ENCODE measurements at regions not wholly inside any gene's neighbourhood (a gene's known extent, or its start where the extent isn't known, plus 50 kb on each side); places are given as distances from the start of the nearest gene placed in this dataset.

DNA sequence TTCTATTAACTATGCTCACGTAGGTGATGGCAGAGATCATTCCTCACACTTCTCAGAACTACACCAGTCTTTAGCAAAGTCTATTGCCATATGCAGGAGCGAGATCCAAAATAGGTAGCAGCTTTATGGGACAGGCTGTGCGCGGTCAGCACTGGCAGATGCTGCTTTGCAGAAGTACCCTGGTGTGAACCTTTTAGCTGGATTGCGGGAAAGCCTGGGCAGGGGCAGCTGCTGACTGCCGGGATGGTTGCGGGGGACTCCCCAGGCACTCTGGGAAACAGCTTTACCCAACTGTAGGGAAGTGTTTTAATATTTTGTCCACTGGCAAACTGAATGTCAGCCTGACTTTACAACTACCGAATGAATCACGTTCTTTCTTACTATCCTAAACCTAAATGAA is 251.3 kb downstream of the HS3ST3A1 start:
- ChIA-PET CTCF (no interaction called here), POLR2A (ENCODE audit: unreplicated experiment) (no interaction called here)
- Histone ChIP-seq H3K4me3 (ENCODE audit: low read length) (no peak overlapping the region), H3K79me2 (ENCODE audit: low read length) (no peaks in the 10 kb centered on the region), H3K27me3 (ENCODE audit: low read length) (peaks cover 7% of the 10 kb centered on the region; the same call in 1 of the 2 replicates), H2AFZ (ENCODE audit: low read length) (no peak overlapping the region), H4K20me1 (ENCODE audit: low read length) (no peaks in the 10 kb centered on the region), H3K9me3 (ENCODE audit: low read length) (no peaks in the 10 kb centered on the region), H3K9ac (ENCODE audit: low read length) (no peak overlapping the region), H3K9me2 (replicated peaks; ENCODE audit: low read length) (no peaks in the 10 kb centered on the region), H3K4me2 (ENCODE audit: low read length) (no peak overlapping the region), H3K36me3 (ENCODE audit: low read depth, low read length) (no peaks in the 10 kb centered on the region; the same call in 1 of the 2 replicates), H3K27ac (ENCODE audit: low read length) (no peak overlapping the region), H3F3A (ENCODE audit: low read length, unreplicated experiment) (no peaks in the 10 kb centered on the region), H3K4me1 (ENCODE audit: insufficient read depth, low read length) (peaks cover 17% of the 10 kb centered on the region)
- no peak for DNase-seq
- no TSS peak for BruUV-seq (replicated peaks)
- intact Hi-C loops (cut with micrococcal nuclease) = no loop called here
- ATAC-seq = no peak
- TF ChIP-seq EZH2phosphoT487 (IDR thresholded peaks at IDR 0.05; ENCODE audit: borderline replicate concordance, low read length) (no peak), CTCF (conservative IDR thresholded peaks at IDR 0.05; ENCODE audit: low read depth, low read length) (no peak), EZH2 (IDR thresholded peaks at IDR 0.05; ENCODE audit: low read length, unreplicated experiment) (no peak)

GRCh38 chr17:13346996-13347762 is 254.6 kb downstream of the HS3ST3A1 start:
- H3K9me3 ChIP-seq (ENCODE audit: low read length) = no peaks in the 10 kb centered on the region
- ChIA-PET CTCF (no interaction called here), POLR2A (ENCODE audit: unreplicated experiment) (interaction anchor here (0.7 kb wide), 1 partner anchor 17 kb away, joined by 3 read pairs; no protein-coding TSS in a partner anchor)
- BruUV-seq (replicated peaks) = no TSS peak
- H3K4me3 ChIP-seq (ENCODE audit: low read length) = no peak overlapping the region
- H3K27me3 ChIP-seq (ENCODE audit: low read length) = no peaks in the 10 kb centered on the region
- peak overlapping the region; percentile 73 for H3K9ac ChIP-seq (ENCODE audit: low read length)
- DNase-seq (peak; percentile 91), ATAC-seq (no peak)
- H3K4me1 ChIP-seq (ENCODE audit: insufficient read depth, low read length) = peaks cover 18% of the 10 kb centered on the region
- H3K79me2 ChIP-seq (ENCODE audit: low read length) = no peaks in the 10 kb centered on the region
- no peaks in the 10 kb centered on the region; the same call in 1 of the 2 replicates for H3K36me3 ChIP-seq (ENCODE audit: low read depth, low read length)
- no peaks in the 10 kb centered on the region for H3F3A ChIP-seq (ENCODE audit: low read length, unreplicated experiment)
- no peaks in the 10 kb centered on the region for H4K20me1 ChIP-seq (ENCODE audit: low read length)
- H3K27ac ChIP-seq (ENCODE audit: low read length) = peak overlapping the region; percentile 96
- 0 out of 2 replicates have a peak overlapping the region, but pooled peaks have one; percentile 13 for H3K4me2 ChIP-seq (ENCODE audit: low read length)
- H3K9me2 ChIP-seq (replicated peaks; ENCODE audit: low read length) = no peaks in the 10 kb centered on the region
- no peak for TF ChIP-seq CTCF (conservative IDR thresholded peaks at IDR 0.05; ENCODE audit: low read depth, low read length)
- TF ChIP-seq EZH2phosphoT487 (IDR thresholded peaks at IDR 0.05; ENCODE audit: borderline replicate concordance, low read length) = no peak
- TF ChIP-seq EZH2 (IDR thresholded peaks at IDR 0.05; ENCODE audit: low read length, unreplicated experiment) = no peak
- H2AFZ ChIP-seq (ENCODE audit: low read length) = no peak overlapping the region
- intact Hi-C loops (cut with micrococcal nuclease) = no loop called here

DNA sequence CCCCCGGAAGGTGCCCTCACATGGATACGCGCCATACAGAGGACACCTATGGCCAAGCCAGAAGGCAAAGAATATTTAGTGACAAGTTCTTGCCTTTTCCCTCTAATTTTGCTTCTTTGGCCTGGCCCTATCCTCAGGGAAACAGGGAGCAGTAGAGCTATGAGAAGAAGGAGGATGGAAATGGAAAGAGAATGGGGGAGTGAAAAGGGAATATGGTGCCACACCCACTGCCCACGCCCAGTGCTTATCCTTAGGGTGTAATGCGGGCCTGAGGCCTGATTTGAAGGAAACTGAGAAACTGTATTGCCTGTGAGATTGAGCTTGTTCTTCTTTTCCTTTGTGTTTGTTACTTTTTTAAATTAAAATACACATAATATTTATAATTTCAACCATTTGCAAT is 255.1 kb downstream of the HS3ST3A1 start:
- no peaks in the 10 kb centered on the region for H3K9me2 ChIP-seq (replicated peaks; ENCODE audit: low read length)
- H3F3A ChIP-seq (ENCODE audit: low read length, unreplicated experiment) = no peaks in the 10 kb centered on the region
- H3K79me2 ChIP-seq (ENCODE audit: low read length) = no peaks in the 10 kb centered on the region
- H4K20me1 ChIP-seq (ENCODE audit: low read length) = no peaks in the 10 kb centered on the region
- H3K27ac ChIP-seq (ENCODE audit: low read length) = peak overlapping the region; percentile 96
- peaks cover 18% of the 10 kb centered on the region for H3K4me1 ChIP-seq (ENCODE audit: insufficient read depth, low read length)
- no peaks in the 10 kb centered on the region for H3K9me3 ChIP-seq (ENCODE audit: low read length)
- H2AFZ ChIP-seq (ENCODE audit: low read length) = no peak overlapping the region
- no peak for TF ChIP-seq CTCF (conservative IDR thresholded peaks at IDR 0.05; ENCODE audit: low read depth, low read length)
- no peak for TF ChIP-seq EZH2phosphoT487 (IDR thresholded peaks at IDR 0.05; ENCODE audit: borderline replicate concordance, low read length)
- no peak for TF ChIP-seq EZH2 (IDR thresholded peaks at IDR 0.05; ENCODE audit: low read length, unreplicated experiment)
- H3K36me3 ChIP-seq (ENCODE audit: low read depth, low read length) = no peaks in the 10 kb centered on the region; the same call in 1 of the 2 replicates
- DNase-seq (no peak), ATAC-seq (no peak)
- no TSS peak for BruUV-seq (replicated peaks)
- peak overlapping the region; percentile 73 for H3K9ac ChIP-seq (ENCODE audit: low read length)
- CTCF ChIA-PET = no interaction called here
- POLR2A ChIA-PET (ENCODE audit: unreplicated experiment) = interaction anchor here (0.7 kb wide), 1 partner anchor 18 kb away, joined by 3 read pairs; no protein-coding TSS in a partner anchor
- H3K4me2 ChIP-seq (ENCODE audit: low read length) = no peak overlapping the region
- intact Hi-C loops (cut with micrococcal nuclease) = no loop called here
- no peaks in the 10 kb centered on the region for H3K27me3 ChIP-seq (ENCODE audit: low read length)
- H3K4me3 ChIP-seq (ENCODE audit: low read length) = no peak overlapping the region
